ENCODE measurements at regions not wholly inside any gene's neighbourhood (a gene's known extent, or its start where the extent isn't known, plus 50 kb on each side); places are given as distances from the start of the nearest gene placed in this dataset.
"Not testable (repeated sequence)": the region's sequence is repeated elsewhere in the genome, so short reads cannot be mapped to it uniquely, and the experiment has no call there.

- H3K27ac Mint-ChIP-seq: no peak overlapping the region
- no peaks in the 10 kb centered on the region for H3K36me3 Mint-ChIP-seq (ENCODE audit: low read depth)
- no peaks in the 10 kb centered on the region for H3K4me1 Mint-ChIP-seq (ENCODE audit: low read depth)
- no peak for DNase-seq (ENCODE audit: low spot score)
- no peaks in the 10 kb centered on the region for H3K27me3 Mint-ChIP-seq (ENCODE audit: low read depth)
- intact Hi-C loops (cut with micrococcal nuclease): no loop called here
- H3K4me3 Mint-ChIP-seq (ENCODE audit: low read depth): no peak overlapping the region
- no peaks in the 10 kb centered on the region for H3K9me3 Mint-ChIP-seq
Observed at GRCh38 chr13:33403807-33404362, 118.3 kb upstream of the STARD13 start.

- H3K9me3 Mint-ChIP-seq: no peaks in the 10 kb centered on the region
- no peak overlapping the region for H3K27ac Mint-ChIP-seq
- intact Hi-C loops (cut with micrococcal nuclease): no loop called here
- no peaks in the 10 kb centered on the region for H3K36me3 Mint-ChIP-seq (ENCODE audit: low read depth)
- no peak for DNase-seq (ENCODE audit: low spot score)
- H3K27me3 Mint-ChIP-seq (ENCODE audit: low read depth): no peaks in the 10 kb centered on the region
- no peaks in the 10 kb centered on the region for H3K4me1 Mint-ChIP-seq (ENCODE audit: low read depth)
- no peak overlapping the region for H3K4me3 Mint-ChIP-seq (ENCODE audit: low read depth)
Observed at GRCh38 chr13:33405371-33405770, 119.8 kb upstream of the STARD13 start.

- Mint-ChIP-seq H3K4me1 (ENCODE audit: low read depth) (no peaks in the 10 kb centered on the region), H3K4me3 (ENCODE audit: low read depth) (no peak overlapping the region), H3K27me3 (ENCODE audit: low read depth) (no peaks in the 10 kb centered on the region), H3K36me3 (ENCODE audit: low read depth) (no peaks in the 10 kb centered on the region), H3K9me3 (no peaks in the 10 kb centered on the region), H3K27ac (no peak overlapping the region)
- DNase-seq (ENCODE audit: low spot score): no peak
- intact Hi-C loops (cut with micrococcal nuclease): no loop called here
Observed at GRCh38 chr13:33409673-33410510, 124.3 kb upstream of the STARD13 start.

GRCh38 chr13:33410619-33411018, 125.1 kb upstream of the STARD13 start:
- Mint-ChIP-seq H3K4me3 (ENCODE audit: low read depth) (no peak overlapping the region), H3K4me1 (ENCODE audit: low read depth) (no peaks in the 10 kb centered on the region), H3K27ac (no peak overlapping the region), H3K36me3 (ENCODE audit: low read depth) (no peaks in the 10 kb centered on the region), H3K9me3 (no peaks in the 10 kb centered on the region), H3K27me3 (ENCODE audit: low read depth) (no peaks in the 10 kb centered on the region)
- DNase-seq (ENCODE audit: low spot score): no peak
- intact Hi-C loops (cut with micrococcal nuclease): no loop called here

DNA sequence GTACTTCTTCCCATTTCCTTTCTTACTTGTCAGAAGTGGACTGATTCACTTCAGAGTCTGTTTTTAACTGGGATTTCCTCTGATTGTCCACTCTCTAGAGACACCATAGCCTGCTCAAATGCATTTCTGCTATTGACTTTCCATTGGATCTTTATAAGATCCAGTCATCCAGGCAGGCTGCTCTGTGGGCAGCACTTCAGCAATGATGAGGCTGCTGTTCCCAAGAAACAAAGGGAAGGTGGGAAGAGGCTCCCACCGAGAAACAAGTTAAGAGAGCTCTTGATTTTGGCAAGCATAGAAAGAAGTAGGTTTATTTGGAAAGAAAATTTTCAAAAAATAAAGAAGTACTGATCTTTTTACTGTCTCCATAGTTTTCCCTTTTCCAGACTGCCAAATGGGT, 125.8 kb upstream of the STARD13 start:
- no peak for DNase-seq (ENCODE audit: low spot score)
- H3K4me1 Mint-ChIP-seq (ENCODE audit: low read depth): no peaks in the 10 kb centered on the region
- intact Hi-C loops (cut with micrococcal nuclease): no loop called here
- no peaks in the 10 kb centered on the region for H3K36me3 Mint-ChIP-seq (ENCODE audit: low read depth)
- no peak overlapping the region for H3K4me3 Mint-ChIP-seq (ENCODE audit: low read depth)
- no peaks in the 10 kb centered on the region for H3K9me3 Mint-ChIP-seq
- no peak overlapping the region for H3K27ac Mint-ChIP-seq
- H3K27me3 Mint-ChIP-seq (ENCODE audit: low read depth): no peaks in the 10 kb centered on the region

GRCh38 chr13:33415822-33416221, 130.3 kb upstream of the STARD13 start:
- Mint-ChIP-seq H3K27me3 (ENCODE audit: low read depth) (no peaks in the 10 kb centered on the region), H3K4me3 (ENCODE audit: low read depth) (no peak overlapping the region)
- intact Hi-C loops (cut with micrococcal nuclease): no loop called here

GRCh38 chr13:33418224-33418953, 132.8 kb upstream of the STARD13 start:
- H3K9me3 Mint-ChIP-seq; H3K27ac Mint-ChIP-seq; H3K4me1 Mint-ChIP-seq (ENCODE audit: low read depth); H3K4me3 Mint-ChIP-seq (ENCODE audit: low read depth); intact Hi-C loops (cut with micrococcal nuclease); H3K36me3 Mint-ChIP-seq (ENCODE audit: low read depth); H3K27me3 Mint-ChIP-seq (ENCODE audit: low read depth); DNase-seq (ENCODE audit: low spot score): not testable (repeated sequence)

More at GRCh38 chr13:33415822-33416221, 130.3 kb upstream of the STARD13 start:
- H3K27ac Mint-ChIP-seq: no peak overlapping the region
- no peaks in the 10 kb centered on the region for H3K36me3 Mint-ChIP-seq (ENCODE audit: low read depth)
- no peaks in the 10 kb centered on the region for H3K9me3 Mint-ChIP-seq
- no peak for DNase-seq (ENCODE audit: low spot score)
- no peaks in the 10 kb centered on the region for H3K4me1 Mint-ChIP-seq (ENCODE audit: low read depth)

DNA sequence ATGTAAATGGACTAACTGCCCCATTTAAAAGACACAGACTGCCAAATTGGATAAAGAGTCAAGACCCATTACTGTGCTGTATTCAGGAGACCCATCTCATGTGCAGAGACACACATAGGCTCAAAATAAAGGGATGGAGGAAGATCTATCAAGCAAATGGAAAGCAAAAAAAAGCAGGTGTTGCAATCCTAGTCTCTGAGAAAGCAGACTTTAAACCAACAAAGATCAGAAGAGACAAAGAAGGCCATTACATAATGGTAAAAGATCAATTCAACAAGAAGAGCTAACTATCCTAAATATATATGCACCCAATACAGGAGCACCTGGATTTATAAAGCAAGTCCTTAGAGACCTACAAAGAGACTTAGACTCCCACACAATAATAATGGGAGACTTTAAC, 134.6 kb upstream of the STARD13 start:
- intact Hi-C loops (cut with micrococcal nuclease); H3K27me3 Mint-ChIP-seq (ENCODE audit: low read depth); H3K36me3 Mint-ChIP-seq (ENCODE audit: low read depth); H3K4me1 Mint-ChIP-seq (ENCODE audit: low read depth); H3K4me3 Mint-ChIP-seq (ENCODE audit: low read depth); H3K9me3 Mint-ChIP-seq; DNase-seq (ENCODE audit: low spot score); H3K27ac Mint-ChIP-seq: not testable (repeated sequence)

DNA sequence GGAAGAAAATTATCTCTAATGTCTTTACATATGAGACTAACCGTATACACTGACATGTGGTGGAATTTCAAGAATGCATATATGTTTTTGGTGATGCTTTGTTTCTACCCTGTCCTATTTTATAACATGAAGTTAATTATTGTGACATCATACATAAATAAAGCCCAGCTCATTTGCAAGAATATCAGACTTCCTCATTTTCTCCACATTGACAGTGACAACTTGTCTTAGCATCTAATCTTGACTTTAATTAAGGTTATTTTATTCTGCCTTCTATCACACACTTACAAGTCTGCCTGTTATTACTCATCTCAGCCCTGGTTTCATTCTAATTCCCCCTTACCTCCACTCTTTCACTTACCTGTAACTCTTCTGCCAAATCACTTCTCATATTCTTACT, 140.6 kb upstream of the STARD13 start:
- no peak for DNase-seq (ENCODE audit: low spot score)
- H3K4me1 Mint-ChIP-seq (ENCODE audit: low read depth): no peaks in the 10 kb centered on the region
- intact Hi-C loops (cut with micrococcal nuclease): no loop called here

DNA sequence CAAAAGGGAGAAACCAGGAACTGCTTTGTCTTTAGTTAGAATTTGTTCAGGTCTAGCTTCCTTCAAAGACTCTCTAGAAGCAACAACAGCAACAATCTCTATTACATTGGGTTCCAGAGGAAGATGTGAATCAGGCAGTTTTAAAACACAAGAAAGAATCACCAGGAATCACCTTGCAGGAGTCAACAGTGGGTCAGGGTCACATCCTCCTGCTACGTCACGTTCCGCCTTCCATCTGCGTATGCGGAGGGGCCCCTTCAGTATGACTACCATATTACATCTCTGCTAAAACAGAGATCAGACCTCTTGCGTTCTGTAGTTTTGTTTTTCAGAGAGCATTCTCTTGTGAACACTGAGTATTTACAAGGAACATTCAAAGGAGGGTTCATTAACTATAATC, 147.8 kb upstream of the STARD13 start:
- intact Hi-C loops (cut with micrococcal nuclease): no loop called here
- H3K4me3 Mint-ChIP-seq (ENCODE audit: low read depth): no peak overlapping the region
- H3K27ac Mint-ChIP-seq: no peak overlapping the region
- no peaks in the 10 kb centered on the region for H3K9me3 Mint-ChIP-seq
- DNase-seq (ENCODE audit: low spot score): no peak
- peaks cover 4% of the 10 kb centered on the region for H3K27me3 Mint-ChIP-seq (ENCODE audit: low read depth)
- no peaks in the 10 kb centered on the region for H3K36me3 Mint-ChIP-seq (ENCODE audit: low read depth)
- no peaks in the 10 kb centered on the region for H3K4me1 Mint-ChIP-seq (ENCODE audit: low read depth)

More for the DNA sequence above, 140.6 kb upstream of the STARD13 start:
- Mint-ChIP-seq H3K9me3 (no peaks in the 10 kb centered on the region), H3K4me3 (ENCODE audit: low read depth) (no peak overlapping the region), H3K27me3 (ENCODE audit: low read depth) (no peaks in the 10 kb centered on the region), H3K27ac (no peak overlapping the region), H3K36me3 (ENCODE audit: low read depth) (no peaks in the 10 kb centered on the region)

DNA sequence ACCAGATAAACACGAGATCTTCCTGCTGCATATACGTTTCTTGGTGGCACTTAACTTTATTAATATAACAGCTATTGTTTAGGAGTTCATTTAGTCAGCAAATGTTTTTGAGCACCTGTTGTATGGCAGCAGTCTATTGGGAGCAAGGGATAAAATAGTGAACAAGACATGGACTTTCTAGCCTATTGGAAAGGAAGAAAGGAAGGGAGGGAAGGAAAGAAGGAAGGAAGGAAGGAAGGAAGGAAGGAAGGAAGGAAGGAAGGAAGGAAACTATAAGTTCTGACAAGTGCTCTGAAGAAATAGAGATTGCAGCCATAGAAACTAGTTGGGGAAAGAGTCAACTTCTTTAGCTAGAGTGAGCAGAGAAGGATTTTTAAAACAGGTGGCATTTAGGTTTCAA, 149.1 kb upstream of the STARD13 start:
- no peak for DNase-seq (ENCODE audit: low spot score)
- intact Hi-C loops (cut with micrococcal nuclease): no loop called here
- H3K4me3 Mint-ChIP-seq (ENCODE audit: low read depth): no peak overlapping the region
- peaks cover 4% of the 10 kb centered on the region for H3K27me3 Mint-ChIP-seq (ENCODE audit: low read depth)
- no peak overlapping the region for H3K27ac Mint-ChIP-seq
- H3K4me1 Mint-ChIP-seq (ENCODE audit: low read depth): no peaks in the 10 kb centered on the region
- H3K9me3 Mint-ChIP-seq: no peaks in the 10 kb centered on the region
- H3K36me3 Mint-ChIP-seq (ENCODE audit: low read depth): no peaks in the 10 kb centered on the region

GRCh38 chr13:33435207-33435606, 149.7 kb upstream of the STARD13 start:
- DNase-seq (ENCODE audit: low spot score): no peak
- Mint-ChIP-seq H3K4me1 (ENCODE audit: low read depth) (no peaks in the 10 kb centered on the region), H3K27me3 (ENCODE audit: low read depth) (peaks cover 4% of the 10 kb centered on the region), H3K9me3 (no peaks in the 10 kb centered on the region), H3K36me3 (ENCODE audit: low read depth) (no peaks in the 10 kb centered on the region), H3K27ac (no peak overlapping the region), H3K4me3 (ENCODE audit: low read depth) (no peak overlapping the region)
- intact Hi-C loops (cut with micrococcal nuclease): no loop called here

- no peaks in the 10 kb centered on the region for H3K4me1 Mint-ChIP-seq (ENCODE audit: low read depth)
- no peaks in the 10 kb centered on the region for H3K27me3 Mint-ChIP-seq (ENCODE audit: low read depth)
- no peak overlapping the region for H3K27ac Mint-ChIP-seq
- no peak overlapping the region for H3K4me3 Mint-ChIP-seq (ENCODE audit: low read depth)
- intact Hi-C loops (cut with micrococcal nuclease): no loop called here
- DNase-seq (ENCODE audit: low spot score): no peak
- H3K9me3 Mint-ChIP-seq: no peaks in the 10 kb centered on the region
- no peaks in the 10 kb centered on the region for H3K36me3 Mint-ChIP-seq (ENCODE audit: low read depth)
Observed at GRCh38 chr13:33438918-33439317, 153.4 kb upstream of the STARD13 start.

All from activated T-helper 2 cell treated with anti-CD3 and anti-CD28 coated beads, Interferon-gamma antibody, Interleukin-2, Interleukin-4, amounts not matched to agents 10 μg/mL and 5 μg/mL and 100 μg/mL, durations not matched to agents 14 hours and 24 hours and 36 hours (primary cell).